Lower lobe of right lung (tissue), 2 donors: ENCODE measurements at regions not wholly inside any gene's neighbourhood (a gene's known extent, or its start where the extent isn't known, plus 50 kb on each side); places are given as distances from the start of the nearest gene placed in this dataset.

Experiments
- ATAC-seq, 2 donors: fragments of 200-7000 bp; cut with Tn5 transposase; one replicate each; pipeline ENCODE4 v1.9.1; 2020 to 2022; ENCODE audit warnings: mild to moderate bottlenecking in 2 of 2, moderate library complexity in 2 of 2
- DNase-seq: peaks from one replicate; pipeline ENCODE4 v3.0.0-alpha.2; 2020
- H3K27ac ChIP-seq: fragments of 200-600 bp; one replicate; pipeline ENCODE4 v1.8.0; 2022
- H3K27me3 ChIP-seq: fragments of 200-600 bp; one replicate; pipeline ENCODE4 v1.8.0; 2022; ENCODE audit warnings: low read depth
- H3K36me3 ChIP-seq: fragments of 200-600 bp; one replicate; pipeline ENCODE4 v1.8.0; 2022; ENCODE audit warnings: mild to moderate bottlenecking
- H3K4me1 ChIP-seq: fragments of 200-600 bp; one replicate; pipeline ENCODE4 v1.8.0; 2022
- H3K4me3 ChIP-seq: fragments of 200-600 bp; one replicate; pipeline ENCODE4 v1.8.0; 2022; ENCODE audit warnings: mild to moderate bottlenecking
- H3K9me3 ChIP-seq: fragments of 200-600 bp; one replicate; pipeline ENCODE4 v1.8.0; 2022
- intact Hi-C: fragments of 100-400 bp; cut with DNase I; formaldehyde crosslinking; loops from one replicate; pipeline ENCODE4 v1.11.0; 2022
- TF ChIP-seq, protein P1 (sequence below): fragments of 200-600 bp; IDR thresholded peaks from one replicate; pipeline ENCODE4 v1.8.0; 2022; ENCODE audit warnings: antibody characterized with exemption, mild to moderate bottlenecking
- donor health status: DM: no; HTN: yes; CAD: no; lungs with severe emphysema.

DNA sequence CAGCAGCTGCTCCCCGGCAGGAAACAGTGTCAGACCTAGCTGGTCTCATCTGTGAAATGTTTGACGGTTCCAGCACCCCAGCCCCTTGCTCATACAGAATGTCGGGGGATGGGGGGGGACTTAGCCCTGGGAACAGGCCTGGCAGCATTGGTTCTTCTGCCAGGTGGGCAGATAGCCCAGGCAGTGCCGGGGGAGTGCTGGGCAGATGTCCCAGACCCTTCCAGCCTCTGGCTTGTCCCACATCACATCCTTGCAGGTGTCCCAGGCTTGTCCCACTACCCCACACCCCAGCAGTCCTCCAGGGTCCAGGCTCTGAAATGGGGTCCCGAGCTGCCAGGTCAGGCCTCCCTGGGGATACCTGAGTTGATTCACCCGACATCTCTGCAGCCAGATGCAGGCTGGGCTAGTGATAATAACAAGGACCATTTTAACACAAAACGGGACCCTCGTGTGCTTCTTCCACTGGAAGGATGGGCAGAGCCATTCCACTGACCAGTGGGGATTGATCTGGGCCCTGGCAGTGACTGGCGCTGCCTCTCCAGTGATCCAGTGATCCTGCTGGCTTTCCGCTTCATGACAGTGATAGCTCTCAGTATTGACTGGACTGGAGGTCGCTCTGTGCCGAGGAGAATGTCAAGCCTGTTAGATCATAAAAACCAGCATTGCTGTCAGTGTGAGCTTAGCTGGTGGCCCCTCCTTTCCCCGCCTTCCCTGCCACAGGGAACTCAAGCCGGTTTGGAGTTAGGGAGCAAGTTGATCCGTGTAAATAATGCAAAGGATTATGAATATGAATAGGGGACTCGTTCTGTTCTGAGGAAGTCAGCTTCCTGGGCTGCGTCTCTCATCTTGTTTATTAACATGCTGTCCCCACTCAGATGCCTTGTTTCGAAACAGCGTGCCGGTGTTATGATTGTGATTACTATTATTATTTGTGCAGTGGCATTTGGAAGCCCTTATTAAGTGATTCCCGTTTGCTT, 180.6 kb downstream of the AACS start:
- ATAC-seq (no peak), DNase-seq (no peak)
- Histone ChIP-seq H3K27me3 (peaks cover 17% of the 10 kb centered on the region), H3K9me3 (no peaks in the 10 kb centered on the region), H3K4me3 (no peak overlapping the region), H3K4me1 (no peaks in the 10 kb centered on the region), H3K36me3 (no peaks in the 10 kb centered on the region), H3K27ac (no peak overlapping the region)
- TF ChIP-seq, protein P1, sequence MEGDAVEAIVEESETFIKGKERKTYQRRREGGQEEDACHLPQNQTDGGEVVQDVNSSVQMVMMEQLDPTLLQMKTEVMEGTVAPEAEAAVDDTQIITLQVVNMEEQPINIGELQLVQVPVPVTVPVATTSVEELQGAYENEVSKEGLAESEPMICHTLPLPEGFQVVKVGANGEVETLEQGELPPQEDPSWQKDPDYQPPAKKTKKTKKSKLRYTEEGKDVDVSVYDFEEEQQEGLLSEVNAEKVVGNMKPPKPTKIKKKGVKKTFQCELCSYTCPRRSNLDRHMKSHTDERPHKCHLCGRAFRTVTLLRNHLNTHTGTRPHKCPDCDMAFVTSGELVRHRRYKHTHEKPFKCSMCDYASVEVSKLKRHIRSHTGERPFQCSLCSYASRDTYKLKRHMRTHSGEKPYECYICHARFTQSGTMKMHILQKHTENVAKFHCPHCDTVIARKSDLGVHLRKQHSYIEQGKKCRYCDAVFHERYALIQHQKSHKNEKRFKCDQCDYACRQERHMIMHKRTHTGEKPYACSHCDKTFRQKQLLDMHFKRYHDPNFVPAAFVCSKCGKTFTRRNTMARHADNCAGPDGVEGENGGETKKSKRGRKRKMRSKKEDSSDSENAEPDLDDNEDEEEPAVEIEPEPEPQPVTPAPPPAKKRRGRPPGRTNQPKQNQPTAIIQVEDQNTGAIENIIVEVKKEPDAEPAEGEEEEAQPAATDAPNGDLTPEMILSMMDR: no peak
- intact Hi-C loops: no loop called here

DNA sequence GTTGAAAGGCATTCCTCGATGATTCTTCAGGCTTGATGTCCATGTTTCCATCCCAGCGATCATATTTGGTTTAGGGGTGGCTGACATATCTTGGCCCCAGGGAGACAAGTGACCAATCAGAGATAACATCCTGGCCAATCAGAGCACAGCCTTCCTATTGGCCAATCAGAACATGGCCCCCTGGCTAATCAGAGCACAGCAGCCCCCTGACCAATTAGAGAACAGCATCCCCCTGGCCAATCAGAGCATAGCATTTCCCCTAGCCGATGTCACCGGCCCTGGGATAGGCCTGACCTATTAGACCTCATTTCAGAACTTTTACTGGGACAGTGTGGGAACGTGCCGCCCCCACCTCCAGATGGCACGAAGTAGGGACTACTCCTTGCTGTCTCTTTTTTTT, 182.2 kb downstream of the AACS start:
- peaks cover 17% of the 10 kb centered on the region for H3K27me3 ChIP-seq

DNA sequence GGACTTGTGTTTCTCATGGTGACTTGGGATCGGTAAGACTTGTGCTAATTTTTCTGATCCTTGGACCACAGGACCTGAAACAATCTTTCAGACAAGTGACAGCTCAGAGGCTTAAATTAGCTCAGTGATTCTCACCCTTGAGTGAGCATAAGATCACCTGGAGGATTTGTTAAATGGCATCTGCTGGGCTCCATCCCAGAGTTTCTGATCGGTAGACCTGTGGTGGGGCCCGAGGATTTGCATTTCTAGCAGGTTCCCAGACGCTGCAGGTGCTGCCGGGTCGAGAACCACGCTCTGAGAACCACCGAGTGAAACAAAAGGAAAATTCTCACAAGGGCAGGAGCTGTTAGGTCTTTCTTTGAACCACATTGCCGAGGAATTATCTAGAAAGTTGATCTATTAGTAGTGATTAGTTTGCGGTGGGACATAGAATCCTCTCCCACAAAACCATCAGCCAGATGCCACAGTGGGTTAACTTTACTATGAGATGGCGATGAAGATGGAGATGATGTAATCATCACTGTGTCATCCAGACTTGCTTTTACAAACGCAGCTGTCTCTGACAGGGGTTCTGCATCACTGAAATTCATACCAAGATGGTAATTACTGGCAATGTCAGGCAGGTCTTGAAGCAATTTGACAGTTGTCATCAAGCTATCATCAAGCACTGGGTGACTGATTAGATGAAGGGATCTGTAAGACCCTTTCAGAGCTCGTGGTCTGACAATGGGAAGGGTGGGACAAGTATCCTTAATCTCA, 184.0 kb downstream of the AACS start:
- Histone ChIP-seq H3K4me1 (no peaks in the 10 kb centered on the region), H3K9me3 (no peaks in the 10 kb centered on the region), H3K4me3 (no peak overlapping the region), H3K36me3 (no peaks in the 10 kb centered on the region), H3K27me3 (peaks cover 14% of the 10 kb centered on the region), H3K27ac (no peak overlapping the region)
- TF ChIP-seq, protein P1: no peak
- ATAC-seq (no peak), DNase-seq (no peak)
- intact Hi-C loops: no loop called here

More for the DNA sequence above, 182.2 kb downstream of the AACS start:
- intact Hi-C loops: no loop called here
- Histone ChIP-seq H3K36me3 (no peaks in the 10 kb centered on the region), H3K9me3 (no peaks in the 10 kb centered on the region), H3K27ac (no peak overlapping the region), H3K4me1 (no peaks in the 10 kb centered on the region), H3K4me3 (no peak overlapping the region)
- DNase-seq: no peak
- no peak for ATAC-seq
- TF ChIP-seq, protein P1: no peak

DNA sequence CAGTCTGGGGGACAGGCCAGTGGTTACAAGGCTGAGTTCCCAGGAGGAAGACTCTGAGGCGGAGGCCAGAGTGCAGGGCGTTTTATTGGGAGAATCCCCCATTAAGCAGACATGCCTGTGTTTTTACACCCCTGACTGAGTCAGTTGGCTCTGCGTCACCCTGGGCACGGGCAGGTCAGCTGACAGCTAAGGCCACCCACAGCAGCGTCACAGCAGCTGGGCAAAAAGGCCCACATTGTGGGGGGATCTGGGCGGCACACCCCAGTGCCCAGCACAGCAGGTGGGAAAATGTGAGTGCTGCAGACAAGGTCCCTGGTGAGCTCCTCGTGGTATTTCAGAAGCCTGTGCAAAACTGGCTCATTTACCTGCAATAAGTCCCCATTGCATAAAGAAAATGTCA, 184.7 kb downstream of the AACS start:
- ATAC-seq (no peak), DNase-seq (no peak)
- H3K27ac ChIP-seq: no peak overlapping the region
- no peaks in the 10 kb centered on the region for H3K4me1 ChIP-seq
- H3K4me3 ChIP-seq: no peak overlapping the region
- TF ChIP-seq, protein P1: no peak
- no peaks in the 10 kb centered on the region for H3K36me3 ChIP-seq
- H3K27me3 ChIP-seq: peaks cover 8% of the 10 kb centered on the region
- no peaks in the 10 kb centered on the region for H3K9me3 ChIP-seq
- intact Hi-C loops: no loop called here

DNA sequence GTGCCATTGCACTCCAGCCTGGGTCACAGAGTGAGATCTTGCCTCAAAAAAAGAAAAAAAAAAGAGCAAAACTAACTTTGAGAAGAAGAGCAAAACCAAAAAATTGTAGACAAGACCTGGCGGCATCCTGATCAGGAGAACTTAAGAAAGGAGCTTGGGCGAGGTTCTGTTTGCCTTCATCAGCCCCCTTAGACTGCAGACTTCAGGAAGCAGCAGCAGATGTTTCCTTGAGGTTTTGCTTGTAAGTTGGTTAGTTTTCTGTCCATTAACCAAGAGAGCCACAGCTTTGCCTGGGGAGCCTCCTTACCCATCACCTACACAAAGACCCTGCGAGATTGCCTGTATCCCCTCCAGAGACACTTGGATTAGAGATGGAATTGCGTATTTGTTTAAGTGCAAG, 189.0 kb downstream of the AACS start:
- DNase-seq (no peak), ATAC-seq (no peak)
- Histone ChIP-seq H3K27ac (no peak overlapping the region), H3K4me3 (no peak overlapping the region), H3K4me1 (no peaks in the 10 kb centered on the region), H3K9me3 (no peaks in the 10 kb centered on the region), H3K36me3 (no peaks in the 10 kb centered on the region), H3K27me3 (no peaks in the 10 kb centered on the region)
- TF ChIP-seq, protein P1: no peak
- intact Hi-C loops: no loop called here
